NB4 (cell line): ENCODE measurements at regions not wholly inside any gene's neighbourhood (a gene's known extent, or its start where the extent isn't known, plus 50 kb on each side); places are given as distances from the start of the nearest gene placed in this dataset.

Experiments used
- MYC ChIP-seq: IDR thresholded peaks from 2 replicates; pipeline ENCODE4 v1.6.1; 2011; ENCODE audit warnings: low read depth, low read length
- POLR2A ChIP-seq: IDR thresholded peaks from 2 replicates; pipeline ENCODE4 v1.6.1; 2011; ENCODE audit warnings: mild to moderate bottlenecking; ENCODE audit not compliant: insufficient read length; ENCODE audit errors: extremely low read depth
- TF ChIP-seq, protein P1 (sequence below): IDR thresholded peaks from one replicate; pipeline ENCODE4 v1.5.1; 2012; ENCODE audit warnings: low read depth, low read length
- TF ChIP-seq, protein P2 (sequence below): IDR thresholded peaks from 2 replicates; pipeline ENCODE4 v1.6.1; 2011; ENCODE audit warnings: low read depth, low read length

- TF ChIP-seq, protein P1, sequence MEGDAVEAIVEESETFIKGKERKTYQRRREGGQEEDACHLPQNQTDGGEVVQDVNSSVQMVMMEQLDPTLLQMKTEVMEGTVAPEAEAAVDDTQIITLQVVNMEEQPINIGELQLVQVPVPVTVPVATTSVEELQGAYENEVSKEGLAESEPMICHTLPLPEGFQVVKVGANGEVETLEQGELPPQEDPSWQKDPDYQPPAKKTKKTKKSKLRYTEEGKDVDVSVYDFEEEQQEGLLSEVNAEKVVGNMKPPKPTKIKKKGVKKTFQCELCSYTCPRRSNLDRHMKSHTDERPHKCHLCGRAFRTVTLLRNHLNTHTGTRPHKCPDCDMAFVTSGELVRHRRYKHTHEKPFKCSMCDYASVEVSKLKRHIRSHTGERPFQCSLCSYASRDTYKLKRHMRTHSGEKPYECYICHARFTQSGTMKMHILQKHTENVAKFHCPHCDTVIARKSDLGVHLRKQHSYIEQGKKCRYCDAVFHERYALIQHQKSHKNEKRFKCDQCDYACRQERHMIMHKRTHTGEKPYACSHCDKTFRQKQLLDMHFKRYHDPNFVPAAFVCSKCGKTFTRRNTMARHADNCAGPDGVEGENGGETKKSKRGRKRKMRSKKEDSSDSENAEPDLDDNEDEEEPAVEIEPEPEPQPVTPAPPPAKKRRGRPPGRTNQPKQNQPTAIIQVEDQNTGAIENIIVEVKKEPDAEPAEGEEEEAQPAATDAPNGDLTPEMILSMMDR, result no peak
- TF ChIP-seq POLR2A (no peak), MYC (no peak)
- TF ChIP-seq, protein P2, sequence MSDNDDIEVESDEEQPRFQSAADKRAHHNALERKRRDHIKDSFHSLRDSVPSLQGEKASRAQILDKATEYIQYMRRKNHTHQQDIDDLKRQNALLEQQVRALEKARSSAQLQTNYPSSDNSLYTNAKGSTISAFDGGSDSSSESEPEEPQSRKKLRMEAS, result no peak
Observed at GRCh38 chr10:112083472-112083871, 100.1 kb downstream of the GPAM start.
